CD14-positive monocyte (primary cell): ENCODE measurements at regions not wholly inside any gene's neighbourhood (a gene's known extent, or its start where the extent isn't known, plus 50 kb on each side); places are given as distances from the start of the nearest gene placed in this dataset.

ENCODE experiments used
- DNase-seq, 3 donors: peaks; one replicate each; pipeline ENCODE4 v3.0.0-alpha.2; 2011 to 2022
- H2AFZ ChIP-seq: 2 replicates; pipeline ENCODE4 v1.6.0; 2012; ENCODE audit warnings: mild to moderate bottlenecking, low read depth, low read length, inconsistent platforms; ENCODE audit not compliant: insufficient read depth, poor library complexity, severe bottlenecking
- H3K27ac ChIP-seq, 2 donors: 1 replicate in 1 of 2; 2 replicates in 1 of 2; pipeline ENCODE4 v1.5.1; 2012 to 2013; ENCODE audit warnings: low read length in 2 of 2, control low read depth in 1 of 2, inconsistent platforms in 1 of 2, low read depth in 1 of 2, mild to moderate bottlenecking in 1 of 2
- H3K27me3 ChIP-seq, 2 donors: one replicate each; pipeline versions ENCODE4 v1.6.0 to v1.6.1; 2011 to 2013; ENCODE audit warnings: low read length in 2 of 2; ENCODE audit not compliant: control insufficient read depth in 2 of 2, insufficient read depth in 2 of 2
- H3K36me3 ChIP-seq, 2 donors: replicated peaks in 1 of 2; 1 replicate in 1 of 2; 2 replicates in 1 of 2; pipeline versions ENCODE4 v1.5.1 to v1.6.1; 2012 to 2013; ENCODE audit warnings: low read length in 2 of 2, control low read depth in 1 of 2, inconsistent platforms in 1 of 2, mild to moderate bottlenecking in 1 of 2; ENCODE audit not compliant: insufficient read depth in 2 of 2, control insufficient read depth in 1 of 2
- H3K4me1 ChIP-seq, 2 donors: 1 replicate in 1 of 2; 2 replicates in 1 of 2; pipeline versions ENCODE4 v1.5.1 to v1.6.1; 2012 to 2013; ENCODE audit warnings: low read length in 2 of 2, control low read depth in 1 of 2, inconsistent platforms in 1 of 2, mild to moderate bottlenecking in 1 of 2, moderate library complexity in 1 of 2; ENCODE audit not compliant: insufficient read depth in 2 of 2, control insufficient read depth in 1 of 2
- H3K4me2 ChIP-seq: replicated peaks from 2 replicates; pipeline ENCODE3; 2012; ENCODE audit warnings: low read length, moderate library complexity, mild to moderate bottlenecking; ENCODE audit not compliant: poor library complexity, severe bottlenecking; ENCODE audit errors: extremely low read depth
- H3K4me3 ChIP-seq, 3 experiments: fragments of 200-600 bp in 1 of 3; sonication (generic) in 1 of 3; replicated peaks in 1 of 3; 1 replicate in 2 of 3; 2 replicates in 1 of 3; pipeline ENCODE4 v1.5.1; 2011 to 2013; ENCODE audit warnings: low read length in 3 of 3, mild to moderate bottlenecking in 3 of 3, control low read depth in 2 of 3, low read depth in 2 of 3, inconsistent platforms in 1 of 3, moderate library complexity in 1 of 3
- H3K79me2 ChIP-seq: 2 replicates; pipeline ENCODE4 v1.6.0; 2012; ENCODE audit warnings: mild to moderate bottlenecking, control low read depth, inconsistent platforms, low read length, moderate library complexity; ENCODE audit not compliant: insufficient read depth
- H3K9ac ChIP-seq: 2 replicates; pipeline ENCODE4 v1.6.0; 2017; ENCODE audit warnings: low read length, mild to moderate bottlenecking; ENCODE audit not compliant: insufficient read depth, poor library complexity, severe bottlenecking
- H3K9me3 ChIP-seq, 2 donors: replicated peaks in 1 of 2; 1 replicate in 1 of 2; 2 replicates in 1 of 2; pipeline versions ENCODE4 v1.5.1 to v1.6.1; 2012 to 2013; ENCODE audit warnings: low read length in 2 of 2, control low read depth in 1 of 2; ENCODE audit not compliant: control insufficient read depth in 1 of 2, insufficient read depth in 1 of 2
- H4K20me1 ChIP-seq: 2 replicates; pipeline ENCODE4 v1.6.0; 2012; ENCODE audit warnings: mild to moderate bottlenecking, low read length, control low read depth, moderate library complexity; ENCODE audit not compliant: insufficient read depth
- H3K27ac Mint-ChIP-seq, 7 donors: one replicate each; pipeline ENCODE4 v1.8.0; 2020; ENCODE audit warnings: mild to moderate bottlenecking in 7 of 7, mixed read lengths in 7 of 7, moderate library complexity in 6 of 7, inconsistent platforms in 2 of 7
- H3K27me3 Mint-ChIP-seq, 3 donors: one replicate each; pipeline ENCODE4 v1.8.0; 2021 to 2022; ENCODE audit warnings: low read depth in 3 of 3, mild to moderate bottlenecking in 3 of 3, mixed read lengths in 3 of 3, moderate library complexity in 3 of 3, inconsistent platforms in 1 of 3
- H3K36me3 Mint-ChIP-seq, 2 donors: one replicate each; pipeline ENCODE4 v1.8.0; 2020; ENCODE audit warnings: mixed read lengths in 2 of 2, inconsistent platforms in 1 of 2, mild to moderate bottlenecking in 1 of 2
- H3K4me1 Mint-ChIP-seq: one replicate; pipeline ENCODE4 v1.8.0; 2020; ENCODE audit warnings: mild to moderate bottlenecking, mixed read lengths
- H3K4me3 Mint-ChIP-seq, 2 donors: one replicate each; pipeline ENCODE4 v1.8.0; 2020; ENCODE audit warnings: mild to moderate bottlenecking in 2 of 2, mixed read lengths in 2 of 2, moderate library complexity in 1 of 2
- H3K9me3 Mint-ChIP-seq, 7 donors: one replicate each; pipeline ENCODE4 v1.8.0; 2020 to 2022; ENCODE audit warnings: mixed read lengths in 7 of 7, mild to moderate bottlenecking in 6 of 7, moderate library complexity in 6 of 7, inconsistent platforms in 2 of 7
- WGBS: methylation state at CpG from one replicate; pipeline ENCODE4 v1.1.5; 2013; ENCODE audit warnings: missing lambda C conversion rate; ENCODE audit not compliant: insufficient coverage; 5-methylcytosine and 5-hydroxymethylcytosine counted together
- intact Hi-C, 2 donors: fragments of 100-400 bp; cut with micrococcal nuclease; formaldehyde crosslinking; loops; one replicate each; pipeline versions ENCODE4 v1.15.0 to v1.15.1; 2023
- TF ChIP-seq, protein P1 (sequence below): fragments of 200-600 bp; IDR thresholded peaks from one replicate; pipeline ENCODE4 v1.8.0; 2022; ENCODE audit warnings: antibody characterized with exemption, mild to moderate bottlenecking

DNA sequence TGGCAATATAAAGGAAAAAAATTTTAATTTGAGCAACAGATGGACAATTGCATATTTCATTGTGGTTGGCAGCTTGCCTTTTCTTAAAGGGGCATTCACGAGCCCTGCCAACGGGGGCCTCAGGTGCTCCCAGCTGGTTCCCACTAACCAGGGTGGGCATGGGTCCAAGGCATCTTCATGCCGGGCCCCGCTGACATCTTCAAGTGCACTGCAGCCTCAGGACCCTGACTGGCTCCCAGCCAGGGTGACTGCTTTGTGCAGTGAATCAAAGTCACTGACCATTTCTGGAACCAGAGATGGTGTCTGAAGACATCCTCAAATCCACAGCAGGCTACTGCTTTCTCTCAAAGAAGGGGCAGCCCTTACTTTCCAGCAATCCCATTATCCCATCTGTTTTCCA, 275.2 kb upstream of the MGMT start:
- no peak for DNase-seq
- Histone ChIP-seq H3K9ac (no peak overlapping the region), H3K79me2 (no peaks in the 10 kb centered on the region), H3K27me3 (peaks cover 3 to 7% of the 10 kb centered on the region in 2 donors), H3K4me2 (no peak overlapping the region), H3K36me3 (no peaks in the 10 kb centered on the region), H3K4me1 (no peaks in the 10 kb centered on the region), H3K4me3 (no peak overlapping the region), H3K9me3 (no peaks in the 10 kb centered on the region), H4K20me1 (no peaks in the 10 kb centered on the region), H2AFZ (no peak overlapping the region), H3K27ac (no peak overlapping the region)
- peaks cover 3% of the 10 kb centered on the region for H3K4me1 Mint-ChIP-seq
- TF ChIP-seq, protein P1, sequence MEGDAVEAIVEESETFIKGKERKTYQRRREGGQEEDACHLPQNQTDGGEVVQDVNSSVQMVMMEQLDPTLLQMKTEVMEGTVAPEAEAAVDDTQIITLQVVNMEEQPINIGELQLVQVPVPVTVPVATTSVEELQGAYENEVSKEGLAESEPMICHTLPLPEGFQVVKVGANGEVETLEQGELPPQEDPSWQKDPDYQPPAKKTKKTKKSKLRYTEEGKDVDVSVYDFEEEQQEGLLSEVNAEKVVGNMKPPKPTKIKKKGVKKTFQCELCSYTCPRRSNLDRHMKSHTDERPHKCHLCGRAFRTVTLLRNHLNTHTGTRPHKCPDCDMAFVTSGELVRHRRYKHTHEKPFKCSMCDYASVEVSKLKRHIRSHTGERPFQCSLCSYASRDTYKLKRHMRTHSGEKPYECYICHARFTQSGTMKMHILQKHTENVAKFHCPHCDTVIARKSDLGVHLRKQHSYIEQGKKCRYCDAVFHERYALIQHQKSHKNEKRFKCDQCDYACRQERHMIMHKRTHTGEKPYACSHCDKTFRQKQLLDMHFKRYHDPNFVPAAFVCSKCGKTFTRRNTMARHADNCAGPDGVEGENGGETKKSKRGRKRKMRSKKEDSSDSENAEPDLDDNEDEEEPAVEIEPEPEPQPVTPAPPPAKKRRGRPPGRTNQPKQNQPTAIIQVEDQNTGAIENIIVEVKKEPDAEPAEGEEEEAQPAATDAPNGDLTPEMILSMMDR = no peak
- intact Hi-C loops = no loop called here
- no peak overlapping the region for H3K4me3 Mint-ChIP-seq
- no peaks in the 10 kb centered on the region for H3K36me3 Mint-ChIP-seq
- no peak overlapping the region for H3K27ac Mint-ChIP-seq
- WGBS = 3% methylated on average over 4 of the region's 4 CpGs
- H3K9me3 Mint-ChIP-seq = peaks cover 2 to 10% (median 3%) of the 10 kb centered on the region in 7 donors
- H3K27me3 Mint-ChIP-seq = peaks cover 18 to 24% (median 20%) of the 10 kb centered on the region in 3 donors

DNA sequence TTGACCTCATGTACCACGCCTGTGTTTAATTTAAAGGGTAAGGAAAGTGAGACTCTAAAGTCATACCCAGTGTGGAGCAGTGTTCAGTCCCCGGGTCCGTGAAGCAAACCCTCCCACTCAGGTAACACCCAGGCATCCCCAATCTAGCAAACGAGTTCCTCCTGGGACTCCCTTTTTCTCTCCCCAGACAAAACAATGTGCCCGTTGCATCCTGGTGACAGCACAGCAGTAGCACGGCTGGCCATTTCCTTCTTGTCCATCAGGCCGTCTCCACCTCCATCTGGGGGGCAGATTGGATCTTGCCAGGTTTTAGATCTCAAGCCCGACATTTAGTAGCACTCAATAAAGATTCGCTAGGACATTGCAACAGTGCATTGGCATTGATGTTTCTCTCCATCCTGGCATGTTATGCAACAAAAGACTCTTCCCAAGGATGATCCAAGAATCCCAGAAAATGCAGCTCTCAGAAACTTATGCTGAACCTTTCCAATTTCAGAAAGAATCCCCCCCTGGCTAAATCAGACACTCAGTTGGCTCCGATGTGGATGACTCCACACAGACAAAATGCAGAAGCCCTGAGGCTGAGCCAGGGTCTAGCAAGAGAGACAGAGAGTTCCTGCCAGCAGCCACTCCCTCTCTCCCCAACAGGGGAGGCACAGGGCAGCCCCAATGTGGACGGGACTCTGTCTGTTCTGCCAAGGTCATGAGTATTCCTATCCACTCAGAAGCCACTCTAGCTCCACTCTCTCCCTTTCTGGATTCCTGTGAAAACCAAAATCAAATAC, 274.5 kb upstream of the MGMT start:
- Mint-ChIP-seq H3K36me3 (no peaks in the 10 kb centered on the region), H3K27me3 (peaks cover 18 to 24% (median 20%) of the 10 kb centered on the region in 3 donors), H3K27ac (no peak overlapping the region), H3K4me3 (peak overlapping the region in 1 of 2 donors; percentile 18), H3K4me1 (peaks cover 3% of the 10 kb centered on the region), H3K9me3 (peaks cover 1 to 4% (median 3%) of the 10 kb centered on the region in 7 donors)
- Histone ChIP-seq H3K4me3 (no peak overlapping the region), H2AFZ (no peak overlapping the region), H3K27me3 (peaks cover 3 to 7% of the 10 kb centered on the region in 2 donors), H3K79me2 (no peaks in the 10 kb centered on the region), H3K4me2 (no peak overlapping the region), H3K4me1 (no peaks in the 10 kb centered on the region), H4K20me1 (no peaks in the 10 kb centered on the region), H3K36me3 (no peaks in the 10 kb centered on the region), H3K27ac (no peak overlapping the region), H3K9me3 (no peaks in the 10 kb centered on the region), H3K9ac (no peak overlapping the region)
- TF ChIP-seq, protein P1 = no peak
- 72% methylated on average over 10 of the region's 11 CpGs for WGBS
- DNase-seq = no peak
- intact Hi-C loops = no loop called here
